Astrocyte of the cerebellum (primary cell): ENCODE measurements at regions not wholly inside any gene's neighbourhood (a gene's known extent, or its start where the extent isn't known, plus 50 kb on each side); places are given as distances from the start of the nearest gene placed in this dataset.

Experiments
- DNase-seq: peaks from one replicate; pipeline ENCODE4 v3.0.0-alpha.2; 2011; ENCODE audit warnings: low read depth
- H3K4me3 ChIP-seq: 2 replicates; pipeline ENCODE4 v1.5.1; 2011; ENCODE audit warnings: mild to moderate bottlenecking, low read depth, low read length, moderate library complexity
- CTCF ChIP-seq: IDR thresholded peaks from 2 replicates; pipeline ENCODE4 v1.5.1; 2012; ENCODE audit warnings: low read length, low read depth, moderate library complexity, mild to moderate bottlenecking; ENCODE audit errors: missing control alignments
- in situ Hi-C: cut with HindIII; loops from 2 replicates; pipeline ENCODE4 v1.10.0; 2017; ENCODE audit warnings: low sequenced_read_pairs

- DNase-seq, result no peak
- no peak for TF ChIP-seq CTCF
- H3K4me3 ChIP-seq, result no peak overlapping the region
- in situ Hi-C loops, result no loop called here
Measured at GRCh38 chr16:7027401-7027800, 305.2 kb upstream of the RBFOX1 start.

DNA sequence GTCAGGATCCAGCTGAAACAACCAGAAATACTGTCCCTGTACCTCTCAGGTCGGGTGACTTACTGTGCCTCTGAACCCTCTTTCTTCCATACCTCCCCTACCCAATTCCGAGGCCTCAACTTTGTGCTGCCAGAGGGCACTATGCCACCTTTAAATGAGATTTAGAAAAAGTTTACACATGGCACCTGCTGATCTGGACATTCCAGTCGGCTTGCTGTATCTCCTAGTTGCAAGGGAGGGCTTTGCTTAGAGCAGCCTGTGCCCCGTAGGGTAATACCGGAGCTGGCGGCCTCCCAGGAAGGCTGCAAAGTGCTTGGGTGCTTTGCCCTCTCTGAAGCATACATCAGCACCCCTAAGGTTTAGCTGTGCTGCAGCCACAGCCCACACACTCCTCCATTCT, 306.0 kb upstream of the RBFOX1 start:
- H3K4me3 ChIP-seq, result no peak overlapping the region
- TF ChIP-seq CTCF, result no peak
- in situ Hi-C loops, result no loop called here
- DNase-seq, result no peak

DNA sequence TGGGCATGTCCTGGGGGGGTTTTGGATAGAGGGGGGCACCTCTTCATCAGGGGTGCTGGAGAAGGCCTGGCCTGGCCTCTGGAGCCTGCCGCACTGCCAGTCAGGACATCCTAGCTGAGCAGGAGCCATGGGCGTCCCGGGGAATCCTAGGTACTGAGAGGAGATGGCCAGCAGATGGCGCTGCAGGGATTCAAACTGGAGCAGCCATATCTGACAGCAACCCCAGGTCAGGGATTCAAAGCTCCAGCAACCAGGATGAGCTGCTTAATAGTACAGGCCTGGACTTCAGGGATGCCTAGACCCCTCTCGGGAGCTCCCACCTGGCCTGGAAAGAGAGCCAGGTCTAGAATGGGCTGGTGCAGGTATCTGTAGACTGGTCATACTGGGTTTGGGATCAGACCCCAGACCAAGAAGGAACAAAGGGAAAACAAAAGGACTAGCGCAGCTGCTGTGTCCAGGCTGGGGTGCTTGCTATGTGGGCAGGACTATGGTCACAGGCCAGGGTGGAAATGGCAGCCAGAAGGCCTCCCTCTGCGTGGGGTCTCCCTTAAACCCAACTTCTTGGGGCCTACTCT, 306.9 kb upstream of the RBFOX1 start:
- no peak overlapping the region for H3K4me3 ChIP-seq
- in situ Hi-C loops, result no loop called here
- no peak for DNase-seq
- peak; percentile 25 for TF ChIP-seq CTCF

DNA sequence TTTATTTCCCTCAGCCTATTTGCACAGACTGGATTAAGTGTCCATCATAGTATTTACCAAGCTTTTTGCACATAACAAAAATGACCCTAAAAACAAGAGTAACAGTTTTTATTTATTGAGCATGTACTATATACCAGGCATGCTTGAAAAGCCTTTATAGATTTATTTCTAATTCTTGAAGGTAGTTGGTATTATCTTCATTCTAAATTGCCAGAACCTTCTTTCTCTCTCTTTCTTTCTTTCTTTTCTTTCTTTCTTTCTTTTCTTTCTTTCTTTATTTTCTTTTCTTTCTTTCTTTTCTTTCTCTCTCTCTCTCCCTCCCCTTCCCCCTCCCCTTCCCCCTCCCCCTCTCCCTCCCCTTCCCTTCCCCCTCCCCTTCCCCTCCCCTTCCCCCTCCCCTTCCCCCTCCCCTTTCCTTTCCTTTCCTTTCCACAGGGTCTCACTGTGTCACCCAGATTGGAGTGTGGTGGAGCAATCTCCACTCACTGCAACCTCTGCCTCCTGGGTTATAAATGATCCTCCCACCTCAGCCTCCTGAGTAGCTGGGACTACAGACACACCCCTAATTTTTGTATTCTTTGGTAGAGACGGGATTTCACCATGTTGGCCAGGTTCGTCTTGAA, 310.9 kb upstream of the RBFOX1 start:
- no peak for TF ChIP-seq CTCF
- H3K4me3 ChIP-seq, result no peak overlapping the region
- in situ Hi-C loops, result no loop called here
- no peak for DNase-seq

GRCh38 chr16:7017006-7017662, 315.5 kb upstream of the RBFOX1 start:
- in situ Hi-C loops, result no loop called here
- no peak for DNase-seq
- no peak for TF ChIP-seq CTCF
- no peak overlapping the region for H3K4me3 ChIP-seq

GRCh38 chr16:7014756-7015155, 317.9 kb upstream of the RBFOX1 start:
- H3K4me3 ChIP-seq, result no peak overlapping the region
- in situ Hi-C loops, result no loop called here
- DNase-seq, result no peak
- no peak for TF ChIP-seq CTCF
